Frontal cortex (tissue), 1 donor: ENCODE measurements at regions not wholly inside any gene's neighbourhood (a gene's known extent, or its start where the extent isn't known, plus 50 kb on each side); places are given as distances from the start of the nearest gene placed in this dataset. TPM values are rescaled to one million over a fixed set of nuclear protein-coding genes. Genes with fewer than 3 reads are reported as not detected.

Source experiments
- small RNA-seq: library from RNA; depleted of rRNA; stranded (forward); fragments of <200 nt; gene quantifications from one replicate; pipeline ENCODE3, GENCODE V24; 2014

Small RNA genes in the stretch of these regions (small RNA-seq; reads per million reads assigned to genes)
- not detected for gene RNU4-79P
